IPS-NIHi11 (cell line): ENCODE measurements at regions not wholly inside any gene's neighbourhood (a gene's known extent, or its start where the extent isn't known, plus 50 kb on each side); places are given as distances from the start of the nearest gene placed in this dataset.

Experiments
- DNase-seq: peaks from one replicate; pipeline ENCODE4 v3.0.0; 2012; ENCODE audit warnings: mixed read lengths, low spot score

GRCh38 chr6:15994814-15995459 lies 133.9 kb upstream of the MYLIP start:
- no peak for DNase-seq

- no peak for DNase-seq
Measured at GRCh38 chr6:15993716-15994228, 135.1 kb upstream of the MYLIP start.

- no peak for DNase-seq
Measured at GRCh38 chr6:15990179-15990578, 138.7 kb upstream of the MYLIP start.

- no peak for DNase-seq
Measured at GRCh38 chr6:15989397-15989796, 139.5 kb upstream of the MYLIP start.

- DNase-seq = peak; percentile 26
Measured at GRCh38 chr6:15987569-15987968, 141.3 kb upstream of the MYLIP start.

- no peak for DNase-seq
Measured at GRCh38 chr6:15986027-15986629, 142.8 kb upstream of the MYLIP start.

- DNase-seq = no peak
Measured at GRCh38 chr6:15985379-15985959, 143.4 kb upstream of the MYLIP start.

GRCh38 chr6:15981956-15982355 lies 146.9 kb upstream of the MYLIP start:
- no peak for DNase-seq

GRCh38 chr6:15980801-15981200 lies 148.1 kb upstream of the MYLIP start:
- DNase-seq = no peak

- DNase-seq = no peak
Measured at GRCh38 chr6:15978426-15978825, 150.5 kb upstream of the MYLIP start.

GRCh38 chr6:15977050-15977449 lies 151.8 kb upstream of the MYLIP start:
- no peak for DNase-seq

- no peak for DNase-seq
Measured at GRCh38 chr6:15974817-15975216, 154.1 kb upstream of the MYLIP start.

GRCh38 chr6:15970517-15970916 lies 158.4 kb upstream of the MYLIP start:
- DNase-seq = no peak

GRCh38 chr6:15969236-15969778 lies 159.6 kb upstream of the MYLIP start:
- DNase-seq = no peak

GRCh38 chr6:15968519-15968918 lies 160.4 kb upstream of the MYLIP start:
- no peak for DNase-seq

- DNase-seq = no peak
Measured at GRCh38 chr6:15966000-15966520, 162.8 kb upstream of the MYLIP start.

- DNase-seq = no peak
Measured at GRCh38 chr6:15962449-15962764, 166.5 kb upstream of the MYLIP start.

- no peak for DNase-seq
Measured at GRCh38 chr6:15961635-15962448, 167.0 kb upstream of the MYLIP start.

- DNase-seq = peak; percentile 55
Measured at GRCh38 chr6:15960740-15961634, 167.9 kb upstream of the MYLIP start.

- no peak for DNase-seq
Measured at GRCh38 chr6:15957655-15958169, 171.2 kb upstream of the MYLIP start.
